Retinal pigment epithelial cell (primary cell): ENCODE measurements at regions not wholly inside any gene's neighbourhood (a gene's known extent, or its start where the extent isn't known, plus 50 kb on each side); places are given as distances from the start of the nearest gene placed in this dataset.

Experiments used
- DNase-seq: peaks from one replicate; pipeline ENCODE4 v3.0.0-alpha.2; 2010; ENCODE audit warnings: low read depth
- H3K4me3 ChIP-seq: 2 replicates; pipeline ENCODE4 v1.5.1; 2011; ENCODE audit warnings: mild to moderate bottlenecking, low read length, control low read depth, moderate library complexity
- TF ChIP-seq, protein P1 (sequence below): conservative IDR thresholded peaks from 2 replicates; pipeline ENCODE4 v1.5.1; 2011; ENCODE audit warnings: low read depth, low read length, control low read depth, inconsistent platforms

DNA sequence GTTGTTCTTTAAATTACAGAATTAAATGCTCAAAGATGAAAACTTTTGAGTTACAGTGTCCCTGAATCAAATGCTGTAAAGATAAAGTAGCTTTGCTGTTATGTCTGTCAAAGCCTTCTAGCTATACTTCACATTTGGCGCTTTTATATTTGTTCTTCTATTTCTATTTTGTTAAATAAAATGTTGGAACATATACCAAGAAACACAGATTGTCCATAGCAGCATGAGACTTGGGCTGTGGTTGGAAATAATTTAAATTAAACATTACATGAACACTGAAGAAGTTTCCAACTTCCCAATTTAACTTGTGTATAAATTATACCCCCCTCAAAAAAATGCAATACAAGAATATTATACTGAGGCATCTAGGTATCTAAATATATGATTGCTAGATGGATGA lies 249.8 kb downstream of the NR2F1-AS1 start:
- TF ChIP-seq, protein P1, sequence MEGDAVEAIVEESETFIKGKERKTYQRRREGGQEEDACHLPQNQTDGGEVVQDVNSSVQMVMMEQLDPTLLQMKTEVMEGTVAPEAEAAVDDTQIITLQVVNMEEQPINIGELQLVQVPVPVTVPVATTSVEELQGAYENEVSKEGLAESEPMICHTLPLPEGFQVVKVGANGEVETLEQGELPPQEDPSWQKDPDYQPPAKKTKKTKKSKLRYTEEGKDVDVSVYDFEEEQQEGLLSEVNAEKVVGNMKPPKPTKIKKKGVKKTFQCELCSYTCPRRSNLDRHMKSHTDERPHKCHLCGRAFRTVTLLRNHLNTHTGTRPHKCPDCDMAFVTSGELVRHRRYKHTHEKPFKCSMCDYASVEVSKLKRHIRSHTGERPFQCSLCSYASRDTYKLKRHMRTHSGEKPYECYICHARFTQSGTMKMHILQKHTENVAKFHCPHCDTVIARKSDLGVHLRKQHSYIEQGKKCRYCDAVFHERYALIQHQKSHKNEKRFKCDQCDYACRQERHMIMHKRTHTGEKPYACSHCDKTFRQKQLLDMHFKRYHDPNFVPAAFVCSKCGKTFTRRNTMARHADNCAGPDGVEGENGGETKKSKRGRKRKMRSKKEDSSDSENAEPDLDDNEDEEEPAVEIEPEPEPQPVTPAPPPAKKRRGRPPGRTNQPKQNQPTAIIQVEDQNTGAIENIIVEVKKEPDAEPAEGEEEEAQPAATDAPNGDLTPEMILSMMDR: no peak
- H3K4me3 ChIP-seq: no peak overlapping the region
- DNase-seq: no peak

DNA sequence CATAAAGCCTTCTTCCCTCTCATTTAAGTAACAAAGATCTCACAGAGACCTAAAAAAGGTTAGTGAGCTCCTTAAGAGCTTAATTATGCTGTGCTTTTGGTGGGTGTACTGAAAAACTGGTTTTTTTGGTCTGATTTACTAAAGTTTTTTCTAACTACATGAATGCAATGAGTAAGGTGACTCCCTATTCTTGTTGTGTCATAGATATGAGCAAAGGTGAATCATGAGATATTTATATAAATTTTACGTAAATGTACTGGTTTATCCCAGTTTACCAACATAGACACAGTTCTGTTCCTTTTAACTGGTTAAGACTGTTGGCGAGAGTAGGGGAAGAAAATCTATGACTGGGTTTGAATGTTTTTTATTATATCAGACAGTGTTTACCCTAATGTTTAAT lies 250.5 kb downstream of the NR2F1-AS1 start:
- no peak for DNase-seq
- no peak overlapping the region for H3K4me3 ChIP-seq
- TF ChIP-seq, protein P1: no peak

DNA sequence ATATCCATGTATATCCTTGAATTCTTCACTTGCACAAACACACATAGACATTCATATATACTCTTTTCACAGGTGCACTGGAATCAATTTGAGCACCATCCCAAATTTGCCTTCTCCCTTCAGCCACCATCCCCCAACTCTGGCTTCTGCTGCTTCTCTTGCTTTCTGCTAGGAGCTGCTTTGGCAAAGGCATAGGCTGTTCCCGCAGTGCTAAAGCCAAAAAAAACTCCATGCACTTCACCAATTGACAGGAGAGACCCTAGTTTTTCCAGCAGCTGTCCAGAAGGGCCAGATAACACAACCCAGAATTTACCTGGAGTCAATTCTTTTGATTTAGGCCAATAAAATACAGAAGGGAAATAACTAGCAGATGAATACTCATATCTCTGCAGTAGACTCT lies 251.3 kb downstream of the NR2F1-AS1 start:
- no peak for DNase-seq
- TF ChIP-seq, protein P1: no peak

DNA sequence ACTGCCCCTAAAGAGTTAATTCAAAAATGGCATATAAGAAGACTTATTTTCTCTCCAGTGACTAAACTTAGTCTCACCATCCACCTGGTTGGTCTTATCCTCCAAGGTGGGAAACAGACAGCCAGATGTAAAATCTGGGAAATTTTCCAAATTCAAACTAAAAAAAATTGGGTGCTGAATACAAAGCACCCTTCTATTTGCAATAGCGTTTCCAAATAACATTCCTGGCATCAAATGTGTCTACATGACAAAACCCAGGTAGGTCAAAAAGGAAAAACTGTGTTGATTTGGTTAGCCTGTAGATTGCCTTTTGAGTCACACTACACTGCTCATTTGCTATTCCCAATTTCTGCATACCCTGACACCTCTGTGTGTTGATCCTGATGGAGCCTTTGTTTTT lies 252.2 kb downstream of the NR2F1-AS1 start:
- TF ChIP-seq, protein P1: no peak
- H3K4me3 ChIP-seq: no peak overlapping the region
- DNase-seq: no peak

More for the DNA sequence above, 251.3 kb downstream of the NR2F1-AS1 start:
- H3K4me3 ChIP-seq: no peak overlapping the region

DNA sequence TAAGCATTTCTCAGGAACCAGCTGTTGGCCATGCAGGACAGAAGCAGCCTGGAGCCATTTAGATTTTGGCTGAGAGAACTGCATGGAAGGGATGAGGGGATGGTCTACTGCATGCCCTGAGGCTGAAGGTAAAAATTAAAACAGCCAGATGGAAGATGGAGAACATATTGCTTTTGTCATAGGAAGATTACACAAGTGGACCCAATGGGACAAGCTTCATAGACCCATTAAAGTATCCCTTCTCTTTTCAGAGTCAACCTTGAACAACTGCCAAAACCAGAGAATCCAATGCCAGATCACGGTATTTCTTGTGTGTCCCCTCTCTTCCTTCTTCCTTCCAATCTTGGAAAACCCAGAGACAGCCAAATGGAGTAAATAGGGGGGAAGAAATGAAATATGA lies 253.4 kb downstream of the NR2F1-AS1 start:
- no peak overlapping the region for H3K4me3 ChIP-seq
- TF ChIP-seq, protein P1: no peak
- no peak for DNase-seq

DNA sequence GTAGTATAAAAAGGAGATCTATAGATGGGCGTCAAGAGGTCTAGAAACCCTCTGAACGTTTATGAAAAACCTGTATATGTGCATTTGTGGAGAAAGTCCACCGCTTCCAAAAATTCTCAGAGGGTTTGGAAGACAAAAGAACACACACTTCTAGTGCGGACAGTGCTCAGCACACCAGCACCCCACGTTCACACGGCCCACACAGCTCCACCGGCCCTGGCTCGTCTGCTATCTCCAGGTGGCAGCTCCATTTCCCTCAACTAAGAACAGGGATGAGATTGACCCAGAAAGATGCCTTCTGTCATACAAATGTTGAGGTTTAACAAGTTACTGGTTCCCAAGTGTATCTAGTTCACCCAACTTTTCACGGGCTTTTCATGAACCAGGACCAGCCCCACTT lies 255.1 kb downstream of the NR2F1-AS1 start:
- no peak overlapping the region for H3K4me3 ChIP-seq
- no peak for DNase-seq
- TF ChIP-seq, protein P1: no peak

DNA sequence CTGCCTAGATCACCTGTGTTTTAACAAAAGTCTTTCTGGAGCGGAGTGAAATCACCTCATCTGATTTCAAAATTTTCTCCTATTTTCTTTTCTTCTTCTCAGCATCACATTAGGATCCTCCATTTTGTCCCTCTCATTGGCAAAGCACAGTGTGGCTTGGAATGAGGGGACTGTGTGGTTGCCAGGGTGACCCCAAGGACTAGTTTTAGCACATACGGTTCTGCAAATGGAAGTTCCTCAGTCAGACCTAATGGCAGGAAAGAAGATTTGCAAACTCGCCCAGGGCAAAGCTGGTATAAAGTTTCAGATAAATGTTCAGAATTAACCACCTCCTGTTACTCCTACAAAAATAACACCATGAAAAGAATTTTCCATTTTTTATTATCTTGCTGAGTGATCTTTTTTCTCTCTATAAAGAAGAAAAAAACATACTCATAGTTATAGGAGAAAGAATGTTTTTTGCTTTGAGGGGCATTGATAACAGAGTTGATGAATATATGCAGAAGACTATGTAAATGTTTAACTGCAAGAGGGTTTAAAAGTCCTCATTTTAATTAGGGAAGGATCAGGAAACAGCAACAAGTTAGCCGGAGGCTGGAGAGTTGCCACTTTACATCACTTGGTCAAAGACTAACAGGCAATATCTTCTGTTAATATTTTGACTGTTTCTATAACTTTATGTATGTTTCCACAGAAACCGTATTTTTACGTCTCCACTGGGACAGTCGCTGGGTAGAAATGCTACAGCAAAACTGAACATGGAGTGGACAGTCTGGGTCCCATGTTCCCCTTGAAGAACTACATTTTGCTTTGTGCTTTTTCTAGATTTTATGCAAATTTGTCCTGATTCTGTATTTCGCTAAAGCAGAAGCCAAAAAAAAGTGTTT lies 257.8 kb downstream of the NR2F1-AS1 start:
- no peak overlapping the region for H3K4me3 ChIP-seq
- DNase-seq: no peak
- TF ChIP-seq, protein P1: no peak
